HG02970 (cell line): ENCODE measurements at regions not wholly inside any gene's neighbourhood (a gene's known extent, or its start where the extent isn't known, plus 50 kb on each side); places are given as distances from the start of the nearest gene placed in this dataset.

Experiments used
- ATAC-seq: cut with Tn5 transposase; IDR thresholded peaks from one replicate; pipeline ENCODE4 v1.9.1; 2021; ENCODE audit warnings: mild to moderate bottlenecking, moderate library complexity, moderate number of reproducible peaks; ENCODE audit not compliant: unreplicated experiment, low FRiP score

- no peak for ATAC-seq
Measured at GRCh38 chr6:133818320-133818719, 70.6 kb upstream of the TCF21 start.

- no peak for ATAC-seq
Measured at GRCh38 chr6:133820208-133820607, 68.7 kb upstream of the TCF21 start.

- ATAC-seq: no peak
Measured at GRCh38 chr6:133827766-133828165, 61.1 kb upstream of the TCF21 start.

- no peak for ATAC-seq
Measured at GRCh38 chr6:133833949-133834359, 55.0 kb upstream of the TCF21 start.

GRCh38 chr6:133834472-133835170, 54.3 kb upstream of the TCF21 start:
- no peak for ATAC-seq

- no peak for ATAC-seq
Measured at GRCh38 chr6:133835901-133836300, 53.0 kb upstream of the TCF21 start.

- ATAC-seq: peak; percentile 46
Measured at GRCh38 chr6:133837801-133838349, 51.0 kb upstream of the TCF21 start.
